Endometrium (tissue), 2 donors: ENCODE measurements at regions not wholly inside any gene's neighbourhood (a gene's known extent, or its start where the extent isn't known, plus 50 kb on each side); places are given as distances from the start of the nearest gene placed in this dataset.
"Not testable (repeated sequence)": the region's sequence is repeated elsewhere in the genome, so short reads cannot be mapped to it uniquely, and the experiment has no call there.

Source experiments
- FAIRE-seq: peaks from 2 replicates; lab custom pipeline; 2012; peaks lifted over from hg19 to GRCh38; lab: Jason Lieb, UNC
- donor health status: control.
- donor health status: control.

GRCh38 chr4:112023402-112023950 is 121.8 kb upstream of the FAM241A start:
- FAIRE-seq = no peak

- FAIRE-seq = no peak
Measured at GRCh38 chr4:112026058-112026457, 119.2 kb upstream of the FAM241A start.

DNA sequence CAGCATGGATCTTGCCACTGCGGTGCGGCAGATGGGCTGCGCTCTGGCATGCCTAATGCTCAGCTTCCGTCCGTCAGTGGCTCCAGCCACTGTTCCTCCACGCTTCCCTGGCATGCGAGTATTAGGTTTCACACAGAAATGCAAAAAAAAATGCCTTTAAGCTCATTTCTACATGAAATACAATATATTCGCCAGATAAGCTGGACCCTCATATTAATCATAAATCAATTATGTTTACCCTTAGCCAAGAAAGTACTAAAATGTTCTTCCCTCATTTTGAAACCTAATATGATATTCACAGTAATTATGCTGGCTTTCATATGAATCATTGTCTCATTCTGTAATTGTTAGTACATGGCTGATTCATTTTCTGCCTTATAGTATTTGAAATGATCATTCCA is 115.5 kb upstream of the FAM241A start:
- no peak for FAIRE-seq

DNA sequence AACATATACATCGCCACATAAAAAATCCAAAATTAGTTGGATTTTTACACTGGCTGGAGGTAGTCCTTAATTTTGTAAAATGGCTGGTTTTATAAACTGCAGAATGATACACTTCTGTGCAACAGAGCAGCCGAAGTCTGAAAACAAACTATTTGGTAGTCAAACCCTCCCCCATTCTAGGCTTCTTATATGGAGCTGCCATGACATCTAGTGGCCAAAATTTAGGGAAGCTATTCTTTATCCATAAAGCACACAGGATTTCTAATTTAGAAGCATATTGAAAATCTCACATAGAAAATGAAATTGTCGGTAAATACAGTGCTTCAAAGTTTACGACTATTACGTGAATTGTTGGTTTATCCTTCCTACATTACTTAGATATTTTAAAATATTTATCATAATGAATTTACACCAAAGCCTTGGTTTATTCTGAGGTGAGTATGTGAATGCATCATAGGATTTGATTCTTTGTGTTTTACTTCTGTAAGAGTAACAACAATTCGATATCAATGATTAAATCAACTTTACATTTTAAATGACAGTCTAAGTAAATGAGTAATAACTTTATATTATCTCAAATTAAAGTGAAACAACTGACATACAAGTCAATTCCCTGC is 113.4 kb upstream of the FAM241A start:
- FAIRE-seq = peak; percentile 79

DNA sequence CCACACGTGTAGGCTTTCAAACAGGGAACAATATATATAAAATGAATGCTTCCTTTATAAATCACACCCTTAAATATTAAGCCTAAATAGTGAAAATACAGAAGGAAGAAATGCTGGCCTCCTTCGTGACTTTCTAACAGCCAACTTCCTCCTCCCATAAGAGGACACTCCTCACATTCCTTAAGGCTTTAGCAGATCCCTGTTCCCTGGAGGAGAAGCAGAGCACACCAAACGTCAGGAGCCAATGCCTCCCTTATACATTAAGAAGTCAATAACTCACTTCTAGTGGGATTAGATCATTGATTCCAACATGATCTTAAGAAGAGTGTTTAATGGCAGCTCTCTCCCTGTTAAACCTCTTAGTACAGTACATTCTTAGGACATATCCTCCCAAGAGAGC is 108.4 kb upstream of the FAM241A start:
- FAIRE-seq = no peak

DNA sequence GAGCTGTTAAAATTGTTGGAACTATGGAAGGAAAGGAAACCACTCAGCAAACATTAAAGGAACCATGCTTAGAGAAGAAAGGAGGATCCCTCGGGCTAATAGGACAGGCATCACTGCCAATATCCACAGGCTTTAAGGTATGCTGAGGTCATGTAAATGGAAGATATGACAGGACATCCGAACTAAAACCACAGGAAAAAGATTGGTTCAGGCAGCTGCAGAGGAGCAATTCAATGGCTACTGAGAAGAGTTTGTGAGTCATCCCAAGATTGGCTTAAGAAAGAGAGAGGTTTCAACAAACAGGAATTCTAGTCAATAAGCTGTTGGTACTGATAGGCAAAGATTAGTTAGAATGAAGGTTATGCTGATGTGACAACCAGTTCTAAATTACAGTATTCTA is 106.4 kb upstream of the FAM241A start:
- no peak for FAIRE-seq

DNA sequence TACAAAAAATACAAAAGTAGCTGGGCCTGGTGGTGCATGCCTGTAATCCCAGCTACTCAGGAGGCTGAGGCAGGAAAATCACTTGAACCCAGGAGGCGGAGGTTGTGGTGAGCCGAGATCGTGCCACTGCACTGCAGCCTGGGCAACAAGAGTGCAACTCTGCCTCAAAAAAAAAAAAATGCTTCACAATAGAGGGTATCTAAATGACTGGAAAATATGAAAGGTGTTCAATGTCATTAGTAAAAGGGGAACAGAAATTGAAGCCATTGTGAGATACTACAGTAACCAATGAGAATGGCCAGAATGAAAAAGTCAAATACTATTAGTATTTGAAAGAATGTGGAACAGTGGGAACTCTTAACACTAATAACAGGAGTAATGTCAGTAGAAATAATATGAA is 96.1 kb upstream of the FAM241A start:
- FAIRE-seq = not testable (repeated sequence)

DNA sequence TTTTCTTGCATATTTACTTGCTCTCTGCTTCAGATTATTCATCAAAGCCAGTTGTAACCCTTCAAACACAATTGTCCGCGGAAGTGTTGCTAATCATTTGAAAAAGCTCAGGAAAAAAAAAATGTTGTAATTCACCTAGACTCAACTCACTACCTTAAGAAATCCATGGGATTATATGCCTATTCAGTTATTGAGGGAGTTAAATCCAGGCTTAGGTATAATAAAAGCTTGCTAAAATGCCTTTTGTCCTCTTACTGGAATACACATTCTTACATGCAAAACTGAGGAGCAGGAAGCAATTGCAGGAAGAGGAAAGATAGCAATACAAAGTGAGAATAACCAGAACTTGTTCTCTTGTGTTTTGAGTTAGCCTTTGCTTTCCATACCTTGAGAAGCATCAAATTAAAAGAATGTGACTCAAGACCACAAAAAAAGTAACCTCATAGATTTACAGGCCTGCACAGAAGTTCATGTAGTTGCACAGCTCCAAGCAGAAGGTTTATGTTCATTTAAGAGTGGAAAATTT is 91.4 kb upstream of the FAM241A start:
- no peak for FAIRE-seq

DNA sequence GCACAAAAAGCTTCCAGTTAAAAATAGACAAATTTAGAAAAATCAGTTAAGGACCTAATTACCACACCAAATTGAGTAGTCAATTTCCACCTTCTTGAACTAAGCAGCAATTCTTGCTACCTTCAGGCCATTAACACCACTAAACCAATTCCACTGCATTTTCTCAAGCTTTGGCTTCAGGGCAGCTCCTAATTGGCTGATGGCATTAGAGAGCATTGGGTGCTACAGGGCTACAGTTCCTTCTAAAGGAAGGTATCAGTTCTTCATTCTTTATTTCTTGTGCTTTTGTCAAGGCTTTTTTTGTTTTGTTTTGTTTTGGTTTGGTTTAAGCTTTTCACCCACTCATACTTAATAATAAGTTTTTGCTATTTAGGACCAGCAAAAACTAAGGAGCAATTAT is 90.2 kb upstream of the FAM241A start:
- no peak for FAIRE-seq

- FAIRE-seq = no peak
Measured at GRCh38 chr4:112057470-112057869, 87.8 kb upstream of the FAM241A start.

DNA sequence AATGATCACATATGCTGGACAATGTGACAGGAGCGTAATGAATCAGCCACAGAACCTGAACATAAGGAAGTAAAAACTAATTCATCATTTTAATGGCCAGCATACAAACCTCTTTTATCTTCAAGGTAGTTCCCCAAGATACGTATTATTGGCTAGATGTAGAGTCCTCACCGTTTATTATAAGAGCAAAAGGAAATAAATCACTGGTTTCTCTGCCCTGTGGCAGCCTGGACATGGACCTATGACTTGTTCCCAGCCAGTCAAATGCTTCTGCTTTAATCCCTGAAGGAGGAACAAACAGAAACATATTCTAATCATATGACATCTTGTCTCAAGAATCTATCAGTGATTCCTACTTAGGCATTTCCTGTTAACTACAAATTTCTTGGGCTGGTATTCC is 86.8 kb upstream of the FAM241A start:
- no peak for FAIRE-seq

- no peak for FAIRE-seq
Measured at GRCh38 chr4:112060212-112060611, 85.0 kb upstream of the FAM241A start.

GRCh38 chr4:112061207-112061817 is 83.9 kb upstream of the FAM241A start:
- no peak for FAIRE-seq

GRCh38 chr4:112063260-112063659 is 82.0 kb upstream of the FAM241A start:
- FAIRE-seq = no peak

DNA sequence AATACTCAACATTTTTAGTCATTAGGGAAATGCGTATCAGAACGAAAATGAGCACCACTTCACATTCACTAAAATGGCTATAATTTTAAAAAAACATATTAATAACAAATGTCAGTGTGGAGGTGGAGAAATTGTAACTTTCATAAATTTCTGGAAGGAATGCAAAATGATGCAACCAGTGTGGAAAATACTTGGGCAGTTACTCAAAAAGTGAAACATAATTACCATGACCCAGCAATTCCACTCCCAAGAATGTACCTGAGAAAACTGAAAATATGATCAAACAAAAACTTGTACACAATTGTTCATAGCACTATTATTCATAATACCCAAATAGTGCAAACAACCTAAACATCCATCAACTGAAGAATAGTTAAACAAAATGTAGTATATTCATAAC is 76.1 kb upstream of the FAM241A start:
- no peak for FAIRE-seq

DNA sequence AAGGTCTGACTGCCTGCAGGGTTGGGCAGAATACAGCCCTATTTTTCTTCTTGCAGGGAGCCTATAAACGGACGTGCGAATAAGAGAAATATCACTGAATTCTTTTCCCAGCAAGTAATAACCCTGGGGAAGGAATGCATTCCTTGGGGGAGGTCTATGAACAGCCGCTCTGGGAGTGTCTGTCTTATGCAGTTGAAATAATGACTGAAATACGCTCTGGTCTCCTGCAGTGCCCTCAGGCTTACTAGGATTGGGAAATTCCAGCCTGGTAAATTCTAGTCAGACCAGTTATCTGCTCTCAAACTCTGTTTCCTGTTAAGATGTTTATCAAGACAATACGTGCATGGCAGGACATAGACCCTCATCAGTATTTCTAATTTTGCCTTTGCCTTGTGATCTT is 72.1 kb upstream of the FAM241A start:
- FAIRE-seq = no peak

DNA sequence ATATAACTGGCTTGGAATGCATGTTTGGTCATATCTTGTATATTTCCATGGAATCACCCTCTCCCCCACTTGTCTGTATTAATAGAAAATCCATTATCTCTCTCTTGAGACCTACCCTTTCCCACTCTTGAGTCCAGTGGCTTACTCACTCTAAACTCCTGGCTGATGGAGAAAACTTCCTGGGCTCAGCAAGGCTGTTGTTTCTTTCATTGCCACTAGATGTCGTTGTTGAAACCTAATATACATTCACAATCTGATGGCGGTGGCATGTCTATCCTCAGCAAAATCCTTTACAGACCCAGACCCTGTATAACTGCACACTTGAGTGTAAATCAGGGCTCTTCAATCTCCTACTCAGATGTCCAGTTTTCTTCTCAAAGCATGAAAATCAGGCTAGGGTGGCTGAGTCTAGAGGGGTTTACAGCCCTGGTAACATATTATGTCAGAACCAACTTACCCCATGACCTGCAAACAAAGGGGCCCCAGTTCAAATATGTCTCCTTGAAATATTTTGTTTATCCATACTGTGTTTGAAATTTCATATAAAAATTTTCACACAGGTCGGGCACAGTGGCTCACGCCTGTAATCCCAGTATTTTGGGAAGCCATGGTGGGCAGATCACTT is 70.0 kb upstream of the FAM241A start:
- no peak for FAIRE-seq

DNA sequence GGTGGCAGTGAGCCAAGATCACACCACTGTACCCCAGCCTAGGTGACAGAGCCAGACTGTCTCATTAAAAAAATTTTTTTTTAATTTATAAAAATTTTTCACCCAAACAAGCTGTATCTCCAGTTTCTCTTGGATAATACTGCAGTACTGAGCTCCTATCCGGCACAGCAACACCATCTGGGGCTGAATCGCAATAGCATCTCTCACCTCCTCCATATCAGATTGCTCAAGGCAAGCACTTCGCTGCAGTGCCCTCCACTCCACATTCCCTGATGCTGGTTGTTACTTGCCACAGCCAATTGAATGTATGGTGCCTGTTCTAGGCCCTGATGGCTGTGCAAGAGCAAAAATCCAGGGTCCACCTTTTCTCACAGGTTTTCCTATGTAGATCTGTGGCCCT is 69.3 kb upstream of the FAM241A start:
- no peak for FAIRE-seq

DNA sequence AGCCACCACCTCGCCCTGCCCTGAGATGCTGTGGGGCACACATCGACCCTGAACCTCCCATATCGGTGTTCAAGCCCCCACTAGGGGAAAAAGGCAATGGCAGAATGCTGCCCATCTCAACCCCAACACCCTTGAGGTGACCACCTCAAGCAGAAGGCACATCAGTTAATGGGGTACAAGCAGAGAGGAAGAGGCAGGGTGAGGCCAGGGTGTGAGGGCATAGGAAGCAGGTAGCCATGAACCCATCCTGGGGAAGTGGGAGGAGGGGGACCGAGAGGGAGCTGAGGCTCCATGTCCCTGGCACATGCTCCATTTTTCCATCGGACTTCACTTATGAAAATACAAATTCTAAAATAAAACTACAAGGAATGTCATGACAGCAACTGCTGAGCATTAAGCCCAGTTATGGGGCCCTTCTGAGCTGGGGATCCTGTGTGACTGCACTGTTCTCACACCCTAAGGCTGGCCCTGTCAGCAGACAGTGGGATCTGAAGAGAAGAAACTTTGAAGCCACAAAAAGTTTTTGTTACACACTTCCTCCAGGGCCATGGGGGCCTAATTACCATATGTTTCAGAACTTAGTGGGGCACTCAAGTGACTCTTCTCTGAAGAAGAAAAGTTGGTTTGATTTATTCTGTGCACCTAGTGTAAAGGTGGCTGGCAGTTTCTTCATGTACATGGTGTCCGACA is 68.2 kb upstream of the FAM241A start:
- no peak for FAIRE-seq

- FAIRE-seq = no peak
Measured at GRCh38 chr4:112077743-112078142, 67.5 kb upstream of the FAM241A start.

GRCh38 chr4:112082954-112083586 is 62.2 kb upstream of the FAM241A start:
- FAIRE-seq = no peak
